Middle frontal gyrus (tissue), 1 donor: ENCODE measurements at regions not wholly inside any gene's neighbourhood (a gene's known extent, or its start where the extent isn't known, plus 50 kb on each side); places are given as distances from the start of the nearest gene placed in this dataset.
A peak's percentile ranks its signal among the peaks of the same experiment; 100 is the strongest.

Source experiments
- DNase-seq: peaks from one replicate; pipeline ENCODE4 v3.0.0-alpha.2; 2015; ENCODE audit warnings: low spot score; ENCODE audit errors: extremely low spot score

DNA sequence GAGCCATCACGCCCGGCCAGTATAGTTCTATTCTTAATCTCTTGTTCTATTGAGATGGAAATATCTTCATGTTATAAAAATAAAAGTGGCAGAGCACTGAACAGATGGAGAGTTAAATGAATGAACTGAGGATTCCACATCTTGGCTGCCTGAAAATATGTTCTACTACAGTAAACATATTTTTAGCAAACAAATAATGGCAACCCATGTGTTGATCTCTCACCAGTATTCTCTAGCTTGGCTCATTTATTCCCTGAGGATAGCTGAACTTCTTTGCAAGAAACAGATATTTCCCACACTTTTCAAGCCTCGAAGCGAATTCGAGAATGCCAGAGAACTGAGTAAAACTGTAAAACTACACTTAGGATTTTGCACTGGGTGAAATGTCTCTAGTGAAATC, 58.9 kb downstream of the DIRAS3 start:
- DNase-seq = peak; percentile 5

- DNase-seq = no peak
These were observed 62.4 kb downstream of the DIRAS3 start for GRCh38 chr1:67988066-67988465.

GRCh38 chr1:67987046-67987799, 63.2 kb downstream of the DIRAS3 start:
- no peak for DNase-seq

DNA sequence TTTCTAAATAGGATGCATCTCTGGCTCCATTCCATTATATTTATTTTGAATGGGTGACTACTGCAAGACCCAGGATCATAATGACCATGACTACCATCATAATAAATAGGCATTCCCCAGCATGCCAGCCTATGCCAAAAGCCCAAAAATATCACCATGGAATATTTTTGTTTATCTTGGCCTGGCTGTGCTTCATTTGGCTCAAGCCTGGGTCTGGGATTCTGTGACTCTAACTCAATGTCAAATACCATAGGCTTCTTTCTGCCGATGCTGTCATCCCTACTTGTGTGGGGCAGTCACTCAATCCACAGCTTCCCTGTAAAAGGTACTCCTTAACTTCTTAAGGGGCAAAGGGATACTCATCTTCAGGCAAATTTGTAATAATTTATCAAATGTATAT, 66.6 kb downstream of the DIRAS3 start:
- no peak for DNase-seq

DNA sequence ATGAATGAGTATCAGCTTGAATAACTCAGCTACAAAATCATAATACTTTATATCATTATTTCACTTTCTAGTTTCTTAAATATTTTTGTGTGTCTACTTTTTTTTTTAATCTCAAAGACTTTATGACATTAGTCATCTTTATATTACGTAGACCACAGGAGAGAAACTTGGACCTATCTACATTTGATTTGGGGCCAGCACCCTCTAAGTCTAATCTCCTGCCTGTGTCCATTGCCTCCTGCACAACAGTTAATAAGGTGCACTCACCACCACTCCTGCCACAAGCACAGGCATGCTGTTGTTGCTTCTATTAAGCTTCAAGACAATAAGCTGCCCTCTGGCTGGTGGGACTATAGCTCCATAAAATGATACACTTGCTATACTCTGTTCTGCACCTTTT, 70.4 kb downstream of the DIRAS3 start:
- no peak for DNase-seq

GRCh38 chr1:67979532-67979931, 70.9 kb downstream of the DIRAS3 start:
- no peak for DNase-seq

DNA sequence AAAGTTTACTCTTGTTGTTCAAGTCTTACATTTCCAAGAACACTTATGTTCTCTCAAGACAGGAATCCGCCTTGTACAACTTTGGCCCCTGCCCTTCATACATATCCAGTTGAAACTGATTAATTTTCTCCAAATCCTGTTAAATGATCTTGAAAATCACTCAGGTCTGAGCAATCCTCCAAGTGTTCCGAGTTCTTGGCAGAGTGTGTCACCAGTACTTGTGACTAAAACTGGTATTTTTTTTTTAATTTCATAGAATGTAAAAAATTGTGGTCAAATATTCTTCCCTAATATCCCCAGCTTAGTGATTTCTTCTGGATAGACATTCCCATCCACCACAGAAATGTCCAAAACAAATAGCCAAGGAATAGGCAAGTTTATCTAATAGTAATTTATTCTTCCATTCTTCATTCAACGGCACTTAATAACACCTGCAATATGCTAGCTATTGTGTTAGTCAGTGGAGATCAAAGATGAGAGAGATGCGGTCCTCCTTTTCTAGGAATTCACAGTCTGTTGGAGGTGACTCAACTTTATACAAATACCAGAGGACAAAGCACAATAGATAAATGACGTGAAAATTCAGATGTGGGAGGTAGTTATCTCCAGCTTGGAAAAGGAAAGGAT, 71.4 kb downstream of the DIRAS3 start:
- no peak for DNase-seq

GRCh38 chr1:67977756-67978155, 72.7 kb downstream of the DIRAS3 start:
- DNase-seq = no peak

DNA sequence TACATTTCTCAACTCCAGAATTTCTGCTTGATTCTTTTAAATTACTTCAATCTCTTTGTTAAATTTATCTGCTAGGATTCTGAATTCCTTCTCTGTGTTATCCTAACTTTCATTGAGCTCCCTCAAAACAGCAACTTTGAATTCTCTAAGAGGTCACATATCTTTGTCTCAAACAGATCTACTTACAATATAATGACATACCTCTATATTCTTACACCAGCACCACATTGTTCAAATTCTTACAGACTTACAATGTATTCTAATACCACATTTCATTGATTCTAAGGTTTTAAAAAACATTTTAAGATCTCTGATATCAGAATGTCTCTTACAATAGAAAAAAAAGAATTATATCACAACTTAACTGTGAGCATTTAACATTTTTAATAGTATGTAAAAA, 77.4 kb downstream of the DIRAS3 start:
- no peak for DNase-seq

DNA sequence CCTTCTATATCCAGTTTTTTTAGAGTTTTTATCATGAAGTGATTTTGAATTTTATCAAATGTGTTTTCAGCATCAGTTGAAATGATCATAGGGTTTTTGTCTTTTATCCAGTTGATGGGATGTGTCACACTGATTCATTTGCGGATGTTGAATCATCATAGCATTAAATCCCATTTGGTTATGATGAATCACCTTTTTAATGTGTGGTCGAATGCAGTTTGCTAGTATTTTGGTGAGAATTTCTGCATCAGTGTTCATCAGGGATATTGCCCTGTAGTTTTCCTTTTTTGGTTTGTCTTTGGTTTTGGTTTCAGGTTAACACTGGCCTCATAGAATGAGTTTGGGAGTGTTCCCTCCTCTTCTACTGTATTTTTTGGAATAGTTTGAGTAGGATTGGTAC, 80.3 kb downstream of the DIRAS3 start:
- no peak for DNase-seq

GRCh38 chr1:67969446-67969845, 81.0 kb downstream of the DIRAS3 start:
- DNase-seq = no peak

GRCh38 chr1:67966666-67967009, 83.8 kb downstream of the DIRAS3 start:
- DNase-seq = no peak

GRCh38 chr1:67965995-67966665, 84.3 kb downstream of the DIRAS3 start:
- DNase-seq = no peak

DNA sequence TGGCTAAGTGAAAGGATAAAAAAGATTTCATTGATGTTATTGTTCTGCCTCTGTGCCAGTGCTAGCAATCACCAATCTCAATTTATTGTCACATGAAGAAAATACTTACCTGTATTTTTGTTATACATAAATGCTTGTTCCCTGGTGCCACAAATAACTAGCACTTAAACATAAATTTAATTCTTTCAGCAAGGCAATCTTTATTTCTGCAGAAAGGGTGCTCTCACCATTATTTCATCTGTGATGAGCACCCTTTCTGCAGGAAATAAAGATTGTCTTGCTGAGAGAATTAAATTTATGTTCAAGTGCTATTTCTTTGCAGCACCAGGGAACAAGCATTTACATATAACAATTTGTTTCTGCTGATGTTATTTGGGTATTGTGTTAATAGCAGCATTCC, 87.2 kb downstream of the DIRAS3 start:
- DNase-seq = no peak

GRCh38 chr1:67960766-67961165, 89.7 kb downstream of the DIRAS3 start:
- no peak for DNase-seq

GRCh38 chr1:67958472-67958871, 92.0 kb downstream of the DIRAS3 start:
- DNase-seq = no peak

DNA sequence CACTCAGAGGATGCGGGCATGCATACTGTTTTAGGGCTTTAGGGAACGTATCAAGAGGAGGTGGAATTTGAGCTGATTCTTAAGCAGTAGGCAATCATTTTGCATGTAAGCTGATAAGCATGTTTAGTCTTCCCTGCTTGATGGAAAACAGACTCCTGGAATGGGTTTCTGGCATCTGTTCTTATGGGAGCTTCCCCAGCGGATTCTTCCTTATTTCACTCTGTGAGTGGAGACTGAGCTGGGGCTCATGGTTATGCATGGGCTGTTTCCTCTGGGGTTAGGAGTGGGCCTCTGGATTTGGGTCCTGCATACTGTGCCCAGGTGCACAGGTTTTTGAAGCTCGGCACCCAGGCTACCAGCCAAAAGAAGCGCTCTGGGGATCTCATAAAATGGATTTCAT, 93.4 kb downstream of the DIRAS3 start:
- no peak for DNase-seq

GRCh38 chr1:67956116-67956515, 94.3 kb downstream of the DIRAS3 start:
- no peak for DNase-seq

DNA sequence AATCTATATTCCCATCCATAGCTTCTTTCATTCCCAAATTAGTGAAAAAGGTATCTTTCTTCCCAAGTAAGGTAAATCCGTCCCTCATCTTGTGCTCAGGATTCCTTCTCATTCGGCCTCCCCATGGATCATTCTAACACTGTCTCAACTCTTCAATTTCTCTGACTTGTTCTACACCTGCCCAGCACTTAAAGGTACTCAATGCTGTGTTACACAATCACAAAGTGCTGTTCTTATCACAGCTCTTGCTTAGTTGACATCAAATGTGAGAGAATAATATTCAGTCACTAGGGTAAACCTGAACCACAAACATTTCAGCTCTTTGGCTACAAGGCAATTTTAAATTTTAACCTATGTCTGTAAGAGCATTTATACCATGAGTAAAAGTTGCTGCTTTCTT, 94.8 kb downstream of the DIRAS3 start:
- DNase-seq = no peak

GRCh38 chr1:67953301-67953700, 97.1 kb downstream of the DIRAS3 start:
- no peak for DNase-seq

- no peak for DNase-seq
These were observed 98.4 kb downstream of the DIRAS3 start for GRCh38 chr1:67952071-67952470.

- DNase-seq = no peak
These were observed 99.4 kb downstream of the DIRAS3 start for GRCh38 chr1:67951014-67951413.
